ENCODE measurements at regions not wholly inside any gene's neighbourhood (a gene's known extent, or its start where the extent isn't known, plus 50 kb on each side); places are given as distances from the start of the nearest gene placed in this dataset.

DNA sequence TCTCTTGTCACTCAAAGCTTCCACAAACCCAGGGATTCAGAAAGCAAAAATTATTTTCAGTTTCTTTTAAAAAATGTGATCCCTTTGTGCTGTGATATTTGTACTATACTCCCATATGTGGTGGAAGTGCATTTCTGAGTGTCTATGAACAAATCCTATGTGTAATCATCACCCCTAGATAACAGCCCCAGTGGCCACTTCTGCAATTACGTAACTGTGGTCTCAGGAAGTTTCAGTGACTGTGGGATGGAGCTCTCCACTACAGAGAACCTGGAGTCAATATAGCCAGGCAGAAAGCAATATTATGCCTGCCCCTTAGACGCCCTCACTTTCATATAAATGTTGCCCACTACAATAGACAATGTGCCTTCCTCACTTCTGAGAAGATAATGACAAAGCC, 1101.7 kb upstream of the GHITM start:
- DNase-seq = peak in 1 of 3 donors; percentile 2

DNA sequence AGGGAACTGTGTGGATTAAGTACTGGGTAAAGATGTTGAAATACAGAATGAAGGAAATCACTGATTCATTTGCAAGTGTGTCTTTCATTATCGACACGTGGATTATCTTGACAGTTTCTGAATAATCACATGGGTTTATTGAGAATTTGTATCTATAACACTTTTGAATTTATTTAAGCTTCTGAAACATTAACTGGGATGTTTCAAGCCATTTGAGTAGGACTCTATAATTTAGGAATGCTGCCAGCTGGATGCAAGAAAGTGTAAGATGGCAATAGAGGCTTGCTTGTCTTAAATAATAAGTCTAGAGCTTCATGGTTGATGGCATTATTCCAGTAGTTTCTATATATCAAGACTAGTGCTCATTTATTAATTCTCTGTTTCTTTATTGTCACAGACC, 1100.7 kb upstream of the GHITM start:
- no peak for DNase-seq

DNA sequence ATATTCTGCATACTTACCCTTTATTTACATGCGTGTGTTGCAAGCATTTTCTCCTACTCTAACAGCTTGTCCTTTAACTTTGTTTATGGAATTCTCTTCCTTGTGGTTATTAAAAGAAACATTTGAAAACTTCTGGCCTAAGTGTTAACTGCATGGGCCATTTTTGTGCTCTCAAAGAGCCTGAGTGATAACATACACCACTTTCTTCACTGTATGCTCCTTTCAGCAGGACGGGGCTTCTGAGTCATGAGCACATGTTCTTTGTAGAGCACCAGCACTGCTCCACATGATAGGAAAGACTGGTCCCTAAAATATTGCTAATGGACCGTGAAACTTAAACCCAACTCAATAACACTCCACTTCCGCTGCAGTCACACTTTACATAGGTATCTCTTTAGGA, 1093.6 kb upstream of the GHITM start:
- DNase-seq = no peak

DNA sequence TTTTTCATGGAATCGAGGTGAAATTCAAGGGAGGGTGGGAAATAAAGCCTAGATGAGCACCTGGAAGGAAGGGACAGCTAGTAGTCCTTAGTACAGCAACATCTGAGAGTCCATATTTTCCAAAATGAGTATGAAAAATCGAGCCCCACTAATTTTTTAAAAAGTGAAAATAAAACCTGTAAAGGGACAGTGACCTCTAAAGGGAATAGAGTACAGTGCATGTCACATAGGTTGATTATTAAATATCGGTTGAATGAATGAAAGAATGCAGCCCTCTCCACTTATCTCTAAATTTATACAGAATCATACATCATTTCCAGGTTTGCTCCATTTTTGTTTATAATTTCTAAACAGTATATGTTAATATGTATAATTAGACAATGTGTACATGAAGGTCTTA, 1088.5 kb upstream of the GHITM start:
- DNase-seq = no peak

DNA sequence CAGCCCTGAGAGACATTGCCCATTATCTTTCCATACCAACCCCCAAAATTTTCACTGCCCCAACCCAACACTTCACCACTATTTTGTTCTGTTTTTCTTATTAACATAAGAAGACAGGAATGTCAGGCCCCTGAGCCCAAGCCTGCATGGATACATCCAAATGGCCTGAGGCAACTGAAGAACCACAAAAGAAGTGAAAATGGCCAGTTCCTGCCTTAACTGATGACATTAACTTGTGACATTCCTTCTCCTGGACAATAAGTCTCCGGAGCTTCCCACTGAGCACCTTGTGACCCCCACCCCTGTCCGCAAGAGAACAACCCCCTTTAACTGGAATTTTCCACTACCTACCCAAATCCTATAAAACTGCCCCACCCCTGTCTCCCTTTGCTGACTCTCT, 1076.4 kb upstream of the GHITM start:
- DNase-seq = no peak

DNA sequence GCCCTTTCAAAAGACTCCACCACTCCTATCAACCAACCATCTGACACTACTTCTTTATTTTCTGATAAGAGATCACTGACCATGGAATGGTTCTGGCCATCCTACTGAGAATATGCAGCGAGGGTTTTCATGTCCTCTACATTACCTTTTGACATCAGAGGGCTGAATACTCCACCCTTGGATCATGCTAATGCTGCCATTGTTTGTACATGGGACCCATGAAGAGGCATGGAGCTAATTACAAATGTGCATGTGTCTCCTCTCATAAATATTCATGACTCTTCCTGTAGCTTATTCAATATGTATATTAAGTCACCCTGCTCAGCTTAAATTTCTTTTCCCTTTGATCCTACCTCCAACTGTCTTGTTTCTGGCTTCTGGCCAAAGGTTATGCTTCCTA, 1065.8 kb upstream of the GHITM start:
- no peak for DNase-seq

DNA sequence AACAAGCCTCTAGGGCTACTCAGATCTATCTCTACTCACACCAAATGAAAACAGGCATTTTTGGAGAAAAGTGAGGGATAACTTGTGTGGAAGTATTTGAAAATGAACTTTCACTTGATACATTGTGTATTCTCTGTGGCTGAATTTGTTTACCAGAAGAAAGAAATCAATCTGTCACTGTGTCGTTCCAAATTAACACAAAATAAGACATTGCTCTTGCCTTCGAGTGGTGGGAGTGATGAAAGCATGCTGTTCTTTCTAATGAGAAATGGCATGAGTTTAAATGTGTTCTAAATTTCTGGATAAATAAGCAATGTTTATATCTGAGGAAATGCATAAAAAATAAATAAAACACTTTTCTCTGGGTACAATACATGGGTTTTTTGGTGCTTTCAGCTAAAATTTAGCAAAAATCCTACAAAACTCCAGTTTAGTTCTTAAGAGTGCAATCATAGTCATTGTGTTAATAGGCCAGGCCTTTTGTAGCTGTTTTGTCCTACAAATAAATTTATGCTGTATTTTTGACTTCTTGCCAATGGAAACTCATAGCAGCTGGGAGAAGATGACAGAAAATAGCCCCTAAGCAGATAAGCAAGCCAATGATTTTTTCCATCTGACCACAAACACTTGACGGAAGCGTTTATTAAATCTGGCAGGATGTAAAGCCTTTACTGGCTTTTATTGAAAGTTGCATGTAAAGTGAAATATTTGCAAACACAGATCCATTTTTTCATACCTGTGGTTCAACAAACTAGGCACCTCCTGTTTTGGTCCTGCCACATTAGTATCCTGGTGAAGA, 1064.1 kb upstream of the GHITM start:
- no peak for DNase-seq

DNA sequence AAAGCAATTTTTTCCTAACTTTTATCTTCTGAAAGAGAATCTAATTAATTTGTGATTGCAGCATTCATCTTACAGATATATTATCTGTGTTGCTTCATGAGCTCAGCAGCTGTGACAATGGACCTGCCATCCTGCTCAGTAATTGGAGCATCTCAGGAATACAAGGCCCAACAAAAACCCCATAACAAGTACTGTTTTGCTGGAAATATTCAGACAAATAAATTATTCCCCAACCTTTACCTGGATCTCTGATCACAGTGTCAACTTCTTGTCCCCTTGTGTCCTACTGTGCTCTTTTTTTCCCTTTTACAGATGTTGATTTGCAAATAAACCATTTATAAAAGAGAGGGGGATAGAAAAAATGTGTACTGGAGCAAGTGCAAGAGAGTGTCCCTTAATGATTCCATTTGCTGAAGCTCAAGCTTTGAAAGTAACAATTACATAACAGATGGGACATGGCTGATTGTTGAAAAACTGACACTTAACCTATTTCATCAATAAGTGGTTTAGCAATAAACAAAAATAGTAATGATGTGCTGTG, 1063.4 kb upstream of the GHITM start:
- no peak for DNase-seq

DNA sequence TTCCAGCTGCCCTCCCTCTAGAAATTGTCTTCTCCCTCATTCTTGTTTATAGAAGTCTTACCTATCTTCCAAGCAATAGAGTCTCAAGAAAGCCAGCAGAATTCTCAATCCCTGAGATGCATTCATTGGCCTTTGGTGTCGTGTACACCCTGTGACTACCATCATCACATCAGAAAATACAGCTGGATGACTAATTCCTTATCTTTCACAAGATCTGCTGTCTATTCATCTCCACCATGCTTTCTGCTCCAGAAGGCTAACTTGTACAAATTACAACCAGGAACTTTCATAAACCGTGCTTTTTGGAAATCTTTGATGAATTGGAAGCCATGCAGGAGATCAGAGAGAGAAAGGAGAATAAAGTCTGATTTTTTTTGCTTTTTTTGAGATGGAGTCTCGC, 1062.9 kb upstream of the GHITM start:
- DNase-seq = no peak

DNA sequence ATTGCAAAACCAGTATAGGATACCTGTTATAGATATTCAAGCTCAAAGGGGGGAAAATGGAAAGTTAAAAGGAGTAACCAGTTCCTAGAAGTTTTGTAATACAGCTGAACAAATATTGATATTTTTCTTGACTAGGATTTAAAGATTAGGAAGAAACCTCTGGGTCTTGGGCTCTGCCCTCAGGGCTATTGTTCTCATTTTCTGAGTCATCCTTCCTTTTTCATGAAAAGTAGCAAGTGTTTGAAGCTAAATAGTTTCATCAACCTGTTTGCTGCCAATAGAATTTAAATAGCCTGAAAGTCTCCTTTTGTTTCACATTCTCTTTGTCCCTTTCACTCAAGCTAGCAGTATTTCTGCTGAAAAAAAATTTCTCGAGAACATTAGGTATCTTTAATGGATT, 1061.1 kb upstream of the GHITM start:
- no peak for DNase-seq

DNA sequence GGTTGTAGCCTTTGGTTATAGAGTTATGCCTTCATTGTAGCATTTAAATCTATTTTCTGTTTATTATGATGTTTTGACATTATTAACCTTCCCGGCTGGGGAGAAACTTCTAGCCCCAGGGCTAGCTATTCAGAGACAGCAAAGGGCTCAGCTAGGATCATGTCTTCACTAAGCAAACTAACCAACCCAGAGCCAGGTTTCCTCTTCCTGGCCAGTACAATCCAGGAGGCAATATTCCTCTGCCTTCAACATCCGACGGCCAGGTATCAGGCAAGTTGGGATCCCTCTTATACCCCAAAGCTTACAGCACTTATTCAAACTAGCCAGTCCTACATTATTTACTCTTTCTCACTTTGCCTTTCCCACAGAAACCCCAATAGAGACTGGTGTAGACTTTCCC, 1060.7 kb upstream of the GHITM start:
- DNase-seq = no peak

DNA sequence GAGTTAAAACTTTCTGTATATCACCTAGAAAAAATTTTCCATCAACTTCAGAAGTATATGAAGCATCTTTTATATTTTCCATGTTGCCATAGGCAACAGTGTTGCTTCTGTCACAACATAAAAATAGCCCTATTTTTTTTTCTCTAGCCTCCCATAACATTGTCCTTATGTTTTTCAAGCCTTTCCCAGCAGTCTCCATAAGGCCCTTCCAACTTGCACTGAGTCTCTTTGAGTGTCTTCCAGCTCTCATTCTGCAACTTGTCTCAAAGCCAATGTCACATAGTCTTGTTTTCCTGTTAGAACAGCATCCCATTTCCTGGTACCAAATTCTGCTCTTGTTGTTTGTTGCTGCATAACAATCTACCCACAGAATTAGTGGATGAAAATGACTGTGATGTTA, 1055.5 kb upstream of the GHITM start:
- DNase-seq = no peak

DNA sequence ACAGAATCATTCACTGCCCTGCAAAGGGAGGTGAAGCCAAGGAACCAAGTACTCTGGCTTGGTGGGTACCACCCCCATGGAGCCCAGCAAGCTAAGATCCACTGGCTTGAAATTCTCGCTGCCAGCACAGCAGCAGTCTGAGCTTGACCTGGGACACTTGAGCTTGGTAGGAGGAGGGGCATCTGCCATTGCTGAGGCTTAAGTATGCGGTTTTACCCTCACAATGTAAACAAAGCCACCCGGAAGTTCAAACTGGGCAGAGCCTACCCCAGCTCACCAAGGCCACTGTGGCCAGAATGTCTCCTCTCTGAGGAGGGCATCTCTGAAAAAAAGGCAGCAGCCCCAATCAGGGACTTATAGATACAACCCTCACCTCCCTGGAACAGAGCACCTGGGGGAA, 1050.0 kb upstream of the GHITM start:
- no peak for DNase-seq

DNA sequence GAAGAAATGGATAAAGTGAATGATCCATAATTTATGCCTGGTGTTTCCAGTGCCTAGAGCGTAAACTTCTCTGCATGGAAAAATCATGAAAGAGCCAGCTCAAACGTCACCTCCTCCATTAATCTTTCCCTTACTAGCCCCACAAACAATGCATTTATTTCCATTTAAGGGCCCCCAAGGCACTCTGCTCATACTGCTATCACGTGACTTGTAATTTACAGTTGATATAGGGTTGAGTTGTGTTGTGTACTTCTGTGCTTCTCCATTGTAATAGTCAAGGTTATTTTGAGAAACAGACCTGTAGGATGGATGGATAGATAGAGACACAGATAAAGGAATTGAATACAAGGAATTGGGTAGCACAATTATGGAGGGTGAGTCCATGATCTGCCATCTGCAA, 1034.7 kb upstream of the GHITM start:
- no peak for DNase-seq

DNA sequence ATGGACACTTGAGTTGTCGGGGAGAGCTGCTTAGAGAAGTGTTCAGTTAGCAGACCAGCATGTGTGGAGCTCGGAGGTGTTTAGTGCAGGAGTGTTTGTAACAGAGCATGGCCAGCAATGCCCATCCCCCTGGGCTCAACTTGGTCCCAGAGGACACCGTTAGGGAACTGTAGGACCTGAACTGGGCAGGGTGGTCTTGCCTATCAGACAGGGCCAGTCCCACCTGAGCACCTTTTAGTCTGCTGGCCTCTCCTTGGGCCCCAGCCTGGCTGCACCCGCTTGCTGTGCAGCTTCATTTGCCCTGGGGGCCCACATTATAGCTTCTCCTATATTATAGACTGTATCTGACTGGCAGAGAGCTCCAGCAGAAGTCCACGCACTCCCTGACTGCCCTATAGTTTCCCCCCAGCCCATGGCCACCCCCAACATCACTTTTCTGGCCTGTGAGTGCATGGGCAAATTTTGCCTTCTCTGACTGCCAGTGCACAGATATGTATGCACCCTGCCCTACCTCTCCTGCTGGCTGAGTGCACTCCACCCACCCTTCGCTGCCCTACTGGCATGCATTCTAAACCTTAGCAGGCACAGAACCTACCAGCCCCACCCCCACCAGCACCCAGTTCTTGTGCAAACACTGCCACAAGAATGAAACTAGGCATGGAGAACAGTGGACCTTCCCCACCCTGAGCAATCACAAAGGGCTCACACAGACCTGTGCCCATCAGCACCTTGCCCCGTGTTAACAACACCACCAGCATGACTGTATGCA, 1030.6 kb upstream of the GHITM start:
- no peak for DNase-seq

DNA sequence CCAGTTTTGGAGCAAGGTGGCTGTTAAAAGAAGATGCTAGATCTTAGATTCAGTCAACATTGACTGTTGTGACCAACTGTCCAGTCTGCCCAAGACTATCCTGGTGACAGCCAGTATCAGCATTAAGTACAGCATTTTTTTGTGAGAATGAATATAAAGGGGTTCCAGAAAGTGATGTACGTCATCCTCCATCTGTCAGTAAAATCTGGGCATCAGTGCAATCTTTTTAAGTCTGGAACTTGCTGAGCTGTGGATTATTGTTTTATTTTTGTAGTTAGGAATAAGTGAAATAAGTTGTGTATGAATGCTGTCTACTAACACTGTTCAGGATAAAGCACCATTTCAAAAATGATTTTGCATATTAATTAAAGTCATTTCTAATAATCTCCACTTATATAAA, 1020.0 kb upstream of the GHITM start:
- no peak for DNase-seq

DNA sequence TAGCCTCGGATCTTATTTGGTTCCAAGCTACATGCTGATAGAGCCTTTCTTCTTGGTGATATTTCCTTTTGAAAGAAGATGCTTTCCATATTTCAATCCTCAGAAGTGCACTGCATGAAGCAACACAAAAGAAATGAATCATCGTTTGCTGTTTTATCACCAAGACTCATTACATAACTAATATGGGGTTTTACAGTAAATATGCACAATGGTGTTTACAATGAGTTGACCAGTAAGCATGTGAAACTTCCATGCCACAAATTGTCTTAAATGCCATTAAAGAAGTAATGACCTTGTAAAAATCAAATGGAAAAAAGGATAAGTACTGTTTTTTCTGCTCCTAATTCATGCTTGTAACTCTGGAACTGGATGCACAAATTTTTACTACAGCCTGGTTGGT, 1017.0 kb upstream of the GHITM start:
- DNase-seq = no peak

DNA sequence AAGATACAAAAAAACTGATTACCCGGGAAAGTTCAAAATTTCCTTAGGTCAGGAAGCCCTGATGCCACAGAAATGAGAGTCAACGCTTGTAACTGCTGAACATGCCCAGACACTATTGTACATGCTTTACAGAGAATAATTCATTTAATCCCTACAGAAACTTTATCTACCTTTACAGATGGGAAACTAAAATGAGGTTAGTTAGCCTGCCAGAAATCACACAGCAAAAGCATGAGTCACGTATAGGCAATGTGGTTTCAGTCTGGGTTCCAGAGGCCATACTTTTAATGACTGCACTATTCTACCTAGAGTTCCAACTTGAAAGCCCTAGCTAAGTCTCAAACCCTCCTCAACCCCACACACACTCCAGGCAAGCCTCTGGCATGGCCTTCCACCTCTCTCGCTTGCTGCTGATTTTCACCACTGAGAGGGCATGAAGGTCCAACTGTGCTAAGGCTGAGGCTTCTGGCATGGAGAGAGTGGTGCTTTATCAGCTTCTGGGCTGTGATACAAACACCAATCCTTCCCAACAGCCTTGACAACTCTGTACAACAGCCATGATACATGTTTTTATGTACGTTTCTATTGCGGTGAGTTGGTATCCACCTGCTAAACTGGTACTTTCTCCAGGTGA, 1011.2 kb upstream of the GHITM start:
- no peak for DNase-seq

DNA sequence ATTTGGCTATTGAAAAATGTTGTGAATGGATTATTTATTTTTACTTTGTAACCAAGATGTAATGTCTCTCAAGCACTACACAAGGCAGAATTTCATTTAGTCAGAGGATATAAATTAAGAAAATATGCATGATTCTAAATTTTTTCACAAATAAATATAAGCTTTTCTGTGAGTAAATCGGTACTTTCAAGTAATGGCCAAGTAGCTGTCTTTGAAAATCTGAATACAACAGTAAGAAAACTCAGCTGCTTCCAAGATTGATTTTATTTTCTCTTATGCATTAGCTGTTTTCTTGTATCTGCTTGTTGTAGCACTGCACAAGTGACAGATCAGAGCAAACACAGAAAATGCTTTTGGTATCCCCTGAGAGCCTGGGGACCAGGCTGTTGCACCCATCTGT, 998.5 kb upstream of the GHITM start:
- DNase-seq = no peak

DNA sequence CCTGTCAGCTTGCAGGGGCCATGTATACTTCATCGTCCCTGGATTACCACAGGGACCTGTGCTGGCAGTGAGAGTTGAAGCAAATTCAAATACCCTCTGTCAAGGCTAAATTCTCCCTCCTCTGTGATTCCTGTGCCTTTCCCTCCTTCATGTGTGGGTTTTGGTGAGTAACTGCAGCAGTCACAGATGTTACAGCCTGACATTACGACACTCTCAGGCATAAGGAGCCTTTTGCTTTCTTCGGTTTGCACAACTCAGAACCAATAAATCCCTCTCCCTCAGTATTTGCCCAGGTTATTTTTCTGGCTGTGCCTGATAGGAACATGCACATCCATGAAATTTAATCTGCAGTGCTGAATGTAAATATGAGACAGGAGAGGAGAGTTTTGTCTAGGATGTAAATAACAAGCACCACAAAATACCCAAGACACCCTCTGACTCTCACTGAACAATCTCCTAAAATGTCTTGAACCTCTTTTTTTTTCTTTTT, 997.2 kb upstream of the GHITM start:
- DNase-seq = no peak

DNA sequence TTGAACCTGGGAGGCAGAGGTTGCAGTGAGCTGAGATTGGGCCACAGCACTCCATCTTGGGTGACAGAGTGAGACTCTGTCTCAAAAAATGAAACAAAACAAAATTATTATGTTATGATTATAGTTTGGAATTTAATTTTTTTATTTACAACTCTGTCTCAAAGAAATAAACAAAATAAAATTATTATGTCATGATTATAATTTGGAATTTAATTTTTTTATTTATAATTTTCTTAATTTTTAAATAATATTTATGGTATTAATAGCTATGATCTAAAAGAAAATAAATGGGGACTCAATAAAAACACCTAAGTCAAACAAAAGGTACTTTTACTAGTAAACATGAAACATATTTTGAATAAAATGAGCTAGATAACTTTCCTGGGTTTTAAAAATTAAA, 994.8 kb upstream of the GHITM start:
- DNase-seq = no peak

DNA sequence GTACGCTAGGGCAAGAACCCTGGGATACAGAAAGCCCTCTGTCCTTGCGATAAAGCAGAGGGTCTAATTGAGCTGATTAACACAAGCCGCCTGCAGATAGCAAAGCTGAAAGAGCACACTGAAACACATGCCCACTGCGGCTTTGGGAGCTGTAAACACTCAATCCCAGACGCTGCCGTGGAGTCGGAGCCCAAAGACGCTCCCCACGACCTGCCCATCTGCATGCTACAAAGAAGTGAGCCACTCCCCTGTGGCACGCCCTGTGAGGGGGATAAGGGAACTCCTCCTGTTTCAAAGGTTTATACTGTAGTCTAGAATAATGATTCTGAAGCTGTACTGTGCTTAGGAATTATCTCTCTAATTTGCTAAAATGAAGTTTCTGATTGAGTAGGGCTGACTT, 985.6 kb upstream of the GHITM start:
- DNase-seq = no peak

DNA sequence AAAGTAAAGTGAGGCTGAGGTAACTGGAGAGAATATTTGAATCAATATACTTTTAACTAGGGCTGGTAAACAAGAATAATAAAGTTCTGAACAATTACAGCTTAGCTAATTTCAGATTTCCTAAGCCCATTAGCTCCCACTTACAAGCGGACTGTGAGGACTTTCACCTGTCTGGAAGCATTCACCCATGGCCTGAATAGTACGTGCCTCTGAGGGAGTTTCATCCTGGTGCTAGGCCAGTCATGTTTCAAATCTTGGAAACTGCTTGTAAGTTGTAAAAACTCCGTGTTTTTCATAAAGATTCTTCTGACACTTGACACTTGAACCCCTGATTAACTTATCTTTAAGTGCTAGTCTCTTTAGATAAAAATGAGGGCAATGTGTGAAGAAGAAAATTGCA, 975.2 kb upstream of the GHITM start:
- DNase-seq = no peak

DNA sequence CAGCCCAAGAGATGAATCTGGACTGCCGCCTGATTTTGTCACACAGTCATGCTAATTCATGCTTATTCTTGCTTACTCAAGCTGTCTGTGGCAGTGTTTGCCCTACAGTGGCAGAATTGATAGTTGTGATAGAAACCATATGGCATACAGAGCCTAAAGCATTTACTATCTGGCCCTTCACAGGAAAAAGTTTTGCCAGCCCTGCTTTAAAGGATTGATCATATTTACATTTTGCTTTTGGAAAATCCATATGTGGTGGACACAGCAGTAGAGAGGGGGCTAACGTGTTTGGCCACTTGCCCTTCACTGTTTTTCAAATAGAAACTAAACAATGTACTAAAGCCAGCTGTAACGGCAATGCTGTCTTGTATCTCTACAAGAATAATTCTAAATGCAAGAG, 974.0 kb upstream of the GHITM start:
- DNase-seq = no peak

Measured in suppressor macrophage treated with lipopolysaccharide for 1 hour (primary cell).